RWPE2 (cell line): ENCODE measurements at regions not wholly inside any gene's neighbourhood (a gene's known extent, or its start where the extent isn't known, plus 50 kb on each side); places are given as distances from the start of the nearest gene placed in this dataset.

Experiments used
- ATAC-seq: fragments of 200-7000 bp; cut with Tn5 transposase; 3 replicates; pipeline ENCODE4 v1.9.1; 2021; ENCODE audit warnings: low read depth
- DNase-seq: peaks from one replicate; pipeline ENCODE4 v3.0.0-alpha.2; 2020; ENCODE audit warnings: low spot score
- H3K27ac ChIP-seq: fragments of 450-650 bp; 2 replicates; pipeline ENCODE4 v1.5.1; 2017; ENCODE audit warnings: mild to moderate bottlenecking; ENCODE audit not compliant: poor library complexity, severe bottlenecking
- H3K27me3 ChIP-seq: fragments of 250-450 bp; sonication (Bioruptor Pico); 2 replicates; pipeline ENCODE4 v1.5.1; 2021; ENCODE audit warnings: mild to moderate bottlenecking, moderate library complexity; ENCODE audit not compliant: insufficient read depth, poor library complexity, severe bottlenecking
- H3K36me3 ChIP-seq: fragments of 250-450 bp; sonication (Bioruptor Pico); 2 replicates; pipeline ENCODE4 v1.5.1; 2020; ENCODE audit warnings: low read depth, mild to moderate bottlenecking, moderate library complexity
- H3K4me1 ChIP-seq: fragments of 250-450 bp; sonication (Bioruptor Pico); 2 replicates; pipeline ENCODE4 v1.5.1; 2021; ENCODE audit warnings: mild to moderate bottlenecking, moderate library complexity; ENCODE audit not compliant: insufficient read depth, poor library complexity, severe bottlenecking
- H3K4me3 ChIP-seq: fragments of 250-450 bp; sonication (Bioruptor Pico); 2 replicates; pipeline ENCODE4 v1.5.1; 2021; ENCODE audit warnings: mild to moderate bottlenecking, moderate library complexity; ENCODE audit not compliant: severe bottlenecking
- H3K9me3 ChIP-seq: fragments of 250-450 bp; sonication (Bioruptor Pico); 2 replicates; pipeline ENCODE4 v1.5.1; 2021; ENCODE audit warnings: mild to moderate bottlenecking, moderate library complexity; ENCODE audit not compliant: severe bottlenecking
- CTCF ChIP-seq: fragments of 450-650 bp; IDR thresholded peaks from one replicate; pipeline ENCODE4 v1.5.1; 2017; ENCODE audit warnings: mild to moderate bottlenecking, moderate library complexity; ENCODE audit not compliant: poor library complexity, severe bottlenecking

GRCh38 chr4:188332265-188332664, 193.0 kb downstream of the TRIML1 start:
- no peak overlapping the region for H3K4me3 ChIP-seq

DNA sequence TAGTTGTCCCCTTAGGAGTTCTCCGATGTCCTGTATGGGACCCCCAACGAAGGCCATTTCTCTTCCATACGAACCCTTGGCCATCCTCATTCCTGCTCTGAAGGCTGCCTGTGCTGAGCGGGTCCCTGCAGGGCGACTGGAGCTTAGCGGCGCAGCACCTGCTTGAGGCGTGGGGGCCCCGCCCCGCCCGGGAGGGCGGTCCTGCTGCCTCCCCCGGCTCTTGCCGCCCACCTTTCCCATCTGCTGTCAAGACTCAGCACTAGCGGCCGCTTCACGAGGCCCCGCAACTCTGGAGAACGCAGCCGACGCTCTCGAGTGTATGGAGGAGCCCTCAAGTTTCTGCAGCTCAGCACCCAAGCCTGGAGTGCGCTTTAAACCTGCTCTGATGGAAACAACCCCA, 197.7 kb downstream of the TRIML1 start:
- no peaks in the 10 kb centered on the region for H3K27me3 ChIP-seq
- ATAC-seq: no peak

More at GRCh38 chr4:188332265-188332664, 193.0 kb downstream of the TRIML1 start:
- Histone ChIP-seq H3K36me3 (no peaks in the 10 kb centered on the region), H3K27ac (no peak overlapping the region), H3K27me3 (no peaks in the 10 kb centered on the region), H3K9me3 (no peaks in the 10 kb centered on the region), H3K4me1 (no peaks in the 10 kb centered on the region)
- ATAC-seq (no peak), DNase-seq (no peak)
- TF ChIP-seq CTCF: no peak

GRCh38 chr4:188341428-188341827, 202.2 kb downstream of the TRIML1 start:
- no peak for DNase-seq
- Histone ChIP-seq H3K36me3 (no peaks in the 10 kb centered on the region), H3K4me3 (no peak overlapping the region), H3K27me3 (no peaks in the 10 kb centered on the region), H3K4me1 (no peaks in the 10 kb centered on the region), H3K27ac (no peak overlapping the region), H3K9me3 (no peaks in the 10 kb centered on the region)
- ATAC-seq: no peak
- no peak for TF ChIP-seq CTCF

More for the DNA sequence above, 197.7 kb downstream of the TRIML1 start:
- Histone ChIP-seq H3K4me3 (no peak overlapping the region), H3K9me3 (no peaks in the 10 kb centered on the region), H3K4me1 (no peaks in the 10 kb centered on the region), H3K27ac (no peak overlapping the region), H3K36me3 (no peaks in the 10 kb centered on the region)
- TF ChIP-seq CTCF: no peak
- no peak for DNase-seq

DNA sequence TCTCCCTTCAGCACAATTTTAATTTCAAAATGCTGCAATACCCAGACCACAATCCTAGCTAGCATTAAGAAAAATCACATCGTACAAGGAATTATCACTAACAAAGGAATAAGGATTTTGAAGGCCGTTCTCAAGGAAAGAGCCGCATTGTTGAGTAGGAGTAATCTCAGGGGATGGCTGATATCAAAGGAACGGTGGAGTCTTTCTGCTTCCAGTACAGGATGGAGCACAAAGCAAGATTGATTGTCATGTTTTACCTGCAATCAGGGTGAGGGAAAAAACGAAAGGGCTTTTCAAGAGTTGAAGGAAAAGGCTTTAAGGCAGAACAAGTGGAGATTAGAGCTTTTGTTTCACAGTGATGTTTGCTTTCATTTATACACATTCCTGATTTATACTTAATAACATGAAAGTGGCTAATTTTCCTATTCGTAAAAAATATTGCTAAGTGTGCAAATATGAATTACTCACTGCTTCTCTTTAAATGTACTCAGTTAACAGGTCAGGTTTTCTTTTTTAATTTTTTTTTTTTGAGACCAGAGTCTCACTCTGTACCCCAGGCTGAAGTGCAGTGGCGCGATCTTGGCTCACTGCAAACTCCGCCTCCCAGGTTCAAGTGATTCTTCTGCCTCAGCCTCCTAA, 207.0 kb downstream of the TRIML1 start:
- ATAC-seq: no peak

More for the DNA sequence above, 207.0 kb downstream of the TRIML1 start:
- no peak for TF ChIP-seq CTCF
- Histone ChIP-seq H3K9me3 (no peaks in the 10 kb centered on the region), H3K4me3 (no peak overlapping the region), H3K36me3 (no peaks in the 10 kb centered on the region), H3K27me3 (no peaks in the 10 kb centered on the region), H3K27ac (no peak overlapping the region), H3K4me1 (no peaks in the 10 kb centered on the region)
- no peak for DNase-seq
